ENCODE measurements at regions not wholly inside any gene's neighbourhood (a gene's known extent, or its start where the extent isn't known, plus 50 kb on each side); places are given as distances from the start of the nearest gene placed in this dataset.
"Not testable (repeated sequence)": the region's sequence is repeated elsewhere in the genome, so short reads cannot be mapped to it uniquely, and the experiment has no call there.

DNA sequence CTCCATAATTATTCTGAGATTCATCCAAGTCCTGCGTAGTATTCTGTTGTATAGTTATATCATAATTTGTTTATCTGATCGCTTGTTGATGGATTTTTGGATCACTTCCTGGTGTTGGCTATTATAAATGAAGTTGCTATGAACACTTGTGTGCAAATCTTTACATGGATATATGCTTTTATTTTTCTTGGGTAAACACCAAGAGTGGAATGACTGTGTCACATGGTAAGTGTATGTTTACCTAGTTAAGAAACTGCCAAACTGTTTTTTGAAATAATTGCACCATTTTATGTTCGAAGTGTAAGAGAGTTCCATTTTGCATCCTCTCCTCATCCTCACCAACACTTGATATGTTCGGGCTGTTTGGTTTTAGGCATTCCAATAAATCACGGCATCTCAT is 360.4 kb upstream of the FRG2C start:
- no peak for FAIRE-seq
- no peak for DNase-seq (ENCODE audit: low spot score in 2 of 2)

DNA sequence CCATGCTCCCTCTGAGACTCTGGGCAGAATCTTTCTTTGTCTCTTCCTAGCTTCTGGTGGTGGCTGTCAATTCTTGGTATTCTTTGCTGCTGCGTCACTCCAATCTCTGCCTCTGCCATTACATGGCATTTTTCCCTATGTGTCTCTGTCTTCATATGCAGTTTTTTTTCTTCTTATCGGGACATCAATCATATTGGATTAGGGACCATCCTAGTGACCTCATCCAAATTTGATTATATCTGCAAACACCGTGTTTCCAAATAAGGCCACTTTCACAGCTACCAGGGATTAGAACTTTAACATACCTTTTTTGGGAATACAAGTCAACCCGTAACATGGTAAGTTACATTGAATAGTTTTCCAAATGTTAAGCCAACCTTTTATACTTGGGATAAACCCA is 358.2 kb upstream of the FRG2C start:
- FAIRE-seq, result no peak
- DNase-seq (ENCODE audit: low spot score in 2 of 2), result no peak

GRCh38 chr3:75311306-75311705 is 352.8 kb upstream of the FRG2C start:
- DNase-seq (ENCODE audit: low spot score in 2 of 2); FAIRE-seq: not testable (repeated sequence)

DNA sequence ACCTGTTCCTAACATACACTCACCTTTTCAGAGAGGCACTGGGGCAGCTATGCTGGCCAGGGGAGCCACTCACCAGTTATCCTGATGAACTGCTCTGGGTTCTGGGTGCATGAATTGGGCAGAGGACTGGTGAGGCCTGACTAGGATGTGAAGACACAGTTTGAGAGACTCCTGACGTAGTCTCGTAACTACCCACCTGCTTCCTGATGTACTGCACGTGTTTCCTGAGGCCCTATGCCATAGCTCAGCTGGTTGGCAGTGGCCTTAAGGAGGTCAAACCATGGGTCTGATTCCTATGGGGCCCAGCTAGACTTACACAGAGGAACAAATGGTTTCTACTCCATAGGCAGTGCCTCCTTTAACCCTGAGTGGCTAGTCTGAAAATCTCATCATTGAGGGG is 351.7 kb upstream of the FRG2C start:
- DNase-seq (ENCODE audit: low spot score in 2 of 2); FAIRE-seq: not testable (repeated sequence)

GRCh38 chr3:75319776-75320175 is 344.4 kb upstream of the FRG2C start:
- FAIRE-seq, result not testable (repeated sequence)

GRCh38 chr3:75320369-75320768 is 343.8 kb upstream of the FRG2C start:
- DNase-seq (ENCODE audit: low spot score in 2 of 2) (no peak), FAIRE-seq (no peak)

More at GRCh38 chr3:75319776-75320175, 344.4 kb upstream of the FRG2C start:
- not testable (repeated sequence) for DNase-seq (ENCODE audit: low spot score in 2 of 2)

DNA sequence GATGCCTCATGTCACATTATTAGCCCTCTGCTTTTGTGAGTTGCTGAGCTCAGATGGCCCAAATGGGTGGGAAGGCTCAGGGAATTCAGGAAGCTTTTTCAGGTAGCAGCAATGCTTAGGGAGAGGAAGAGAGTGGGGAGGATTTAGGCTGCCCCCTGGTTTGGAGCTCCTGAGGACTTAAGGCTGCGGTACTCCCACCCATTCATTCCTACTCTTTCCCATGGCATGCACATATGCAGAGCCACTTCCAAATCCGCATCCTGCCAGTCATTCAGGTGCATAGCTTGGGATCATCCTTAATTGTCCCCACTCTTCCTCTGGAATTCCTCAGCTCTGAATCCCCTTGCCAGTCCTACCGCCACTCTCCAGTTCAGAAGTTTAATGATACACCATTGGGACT is 343.1 kb upstream of the FRG2C start:
- DNase-seq (ENCODE audit: low spot score in 2 of 2) (no peak), FAIRE-seq (no peak)

DNA sequence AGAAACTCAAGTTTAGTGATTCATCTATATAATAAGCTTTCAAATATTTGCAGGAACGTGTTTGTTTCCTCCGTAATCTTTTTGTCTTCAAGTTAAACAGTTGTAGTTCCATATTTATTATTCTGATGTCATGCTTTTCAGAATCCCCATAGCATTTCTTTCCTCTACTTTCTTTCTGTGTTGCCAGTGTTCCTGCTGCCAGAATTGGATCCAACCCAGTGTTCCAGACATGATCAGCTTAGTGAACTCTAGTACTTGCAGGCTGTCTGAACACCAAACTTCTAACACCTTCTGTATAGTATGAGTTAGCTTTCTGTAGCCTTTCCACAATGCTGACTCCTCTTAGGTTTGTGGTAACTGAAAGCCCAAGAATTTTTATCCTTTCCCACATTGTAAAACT is 340.2 kb upstream of the FRG2C start:
- DNase-seq (ENCODE audit: low spot score in 2 of 2); FAIRE-seq: not testable (repeated sequence)

GRCh38 chr3:75325716-75326115 is 338.4 kb upstream of the FRG2C start:
- no peak for DNase-seq (ENCODE audit: low spot score in 2 of 2)
- no peak for FAIRE-seq

- no peak for DNase-seq (ENCODE audit: low spot score in 2 of 2)
- FAIRE-seq, result no peak
These were observed 336.7 kb upstream of the FRG2C start for GRCh38 chr3:75327453-75327852.

DNA sequence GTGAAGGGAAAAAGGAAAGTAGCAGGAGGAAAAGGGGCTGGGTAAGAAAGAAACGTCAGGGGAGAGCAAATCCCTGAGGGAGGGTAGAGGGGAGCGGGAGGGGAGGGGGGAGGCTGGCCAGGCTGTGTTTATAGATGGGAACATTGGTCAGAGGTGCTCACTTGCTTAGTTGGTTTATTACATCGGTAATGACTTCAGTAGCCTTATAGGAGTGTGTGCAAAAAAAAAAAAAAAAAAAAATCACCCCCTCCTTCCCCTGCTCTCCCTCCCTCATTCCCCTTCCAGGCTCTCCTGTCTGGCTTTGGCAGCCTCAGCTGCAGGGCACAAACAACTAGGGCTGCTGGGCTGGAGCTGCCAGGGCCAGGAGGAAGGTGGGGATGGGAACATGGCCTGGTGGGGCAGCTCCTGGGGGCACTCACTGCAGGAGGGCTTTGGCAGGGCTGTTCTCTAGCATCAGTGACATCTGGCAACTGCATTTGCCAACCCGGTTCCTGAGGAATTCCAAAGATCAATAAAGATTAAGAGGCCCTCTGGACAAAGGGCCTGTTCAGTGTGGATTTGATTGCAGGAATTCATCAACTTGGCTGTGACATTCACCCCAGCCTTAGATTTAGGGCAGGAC is 334.5 kb upstream of the FRG2C start:
- DNase-seq (ENCODE audit: low spot score in 2 of 2) (no peak), FAIRE-seq (no peak)

DNA sequence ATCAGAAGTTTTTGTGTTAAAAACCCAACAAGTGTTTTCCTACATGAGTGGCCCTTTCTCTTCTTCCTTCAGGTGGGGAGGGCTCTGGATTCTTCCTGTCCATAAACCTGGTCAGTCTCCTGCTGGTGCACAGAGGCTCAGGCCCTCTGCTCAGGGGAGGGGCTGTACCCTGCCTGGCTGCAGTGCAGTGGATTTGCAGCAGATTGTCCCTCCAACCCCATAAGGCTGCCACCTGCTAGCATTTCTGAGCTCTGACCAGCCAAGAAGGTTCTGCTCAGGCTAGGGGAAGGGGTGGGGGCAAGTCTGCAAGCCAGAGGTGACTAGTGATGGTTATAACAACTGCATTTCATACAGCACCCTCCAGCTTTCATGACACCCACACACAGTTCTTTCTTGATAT is 333.7 kb upstream of the FRG2C start:
- not testable (repeated sequence) for DNase-seq (ENCODE audit: low spot score in 2 of 2); FAIRE-seq

GRCh38 chr3:75332090-75332489 is 332.0 kb upstream of the FRG2C start:
- DNase-seq (ENCODE audit: low spot score in 2 of 2); FAIRE-seq: not testable (repeated sequence)

- DNase-seq (ENCODE audit: low spot score in 2 of 2), result no peak
- FAIRE-seq, result no peak
These were observed 331.3 kb upstream of the FRG2C start for GRCh38 chr3:75332794-75333193.

DNA sequence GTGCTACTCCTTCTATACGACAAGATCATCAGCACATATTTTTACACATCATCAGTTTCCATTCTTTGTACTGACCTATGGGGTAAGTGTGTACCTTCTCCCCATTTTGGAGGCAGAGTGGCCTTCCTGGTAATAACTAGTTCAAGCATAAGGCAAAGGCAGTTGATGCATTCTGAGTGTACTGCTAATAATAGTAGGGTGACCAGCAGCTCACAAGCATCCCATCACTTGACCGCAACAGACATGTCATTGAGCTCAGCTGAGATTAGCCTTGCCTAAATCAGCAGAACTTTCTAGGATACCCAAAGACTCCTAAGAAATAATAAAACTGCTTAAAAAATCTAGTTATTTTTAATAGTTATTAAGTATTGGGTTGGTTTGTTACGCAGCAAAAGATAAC is 329.8 kb upstream of the FRG2C start:
- FAIRE-seq (no peak), DNase-seq (ENCODE audit: low spot score in 2 of 2) (no peak)

- FAIRE-seq (no peak), DNase-seq (ENCODE audit: low spot score in 2 of 2) (no peak)
These were observed 326.8 kb upstream of the FRG2C start for GRCh38 chr3:75337226-75337900.

GRCh38 chr3:75338342-75338741 is 325.8 kb upstream of the FRG2C start:
- DNase-seq (ENCODE audit: low spot score in 2 of 2), result no peak
- FAIRE-seq, result no peak

DNA sequence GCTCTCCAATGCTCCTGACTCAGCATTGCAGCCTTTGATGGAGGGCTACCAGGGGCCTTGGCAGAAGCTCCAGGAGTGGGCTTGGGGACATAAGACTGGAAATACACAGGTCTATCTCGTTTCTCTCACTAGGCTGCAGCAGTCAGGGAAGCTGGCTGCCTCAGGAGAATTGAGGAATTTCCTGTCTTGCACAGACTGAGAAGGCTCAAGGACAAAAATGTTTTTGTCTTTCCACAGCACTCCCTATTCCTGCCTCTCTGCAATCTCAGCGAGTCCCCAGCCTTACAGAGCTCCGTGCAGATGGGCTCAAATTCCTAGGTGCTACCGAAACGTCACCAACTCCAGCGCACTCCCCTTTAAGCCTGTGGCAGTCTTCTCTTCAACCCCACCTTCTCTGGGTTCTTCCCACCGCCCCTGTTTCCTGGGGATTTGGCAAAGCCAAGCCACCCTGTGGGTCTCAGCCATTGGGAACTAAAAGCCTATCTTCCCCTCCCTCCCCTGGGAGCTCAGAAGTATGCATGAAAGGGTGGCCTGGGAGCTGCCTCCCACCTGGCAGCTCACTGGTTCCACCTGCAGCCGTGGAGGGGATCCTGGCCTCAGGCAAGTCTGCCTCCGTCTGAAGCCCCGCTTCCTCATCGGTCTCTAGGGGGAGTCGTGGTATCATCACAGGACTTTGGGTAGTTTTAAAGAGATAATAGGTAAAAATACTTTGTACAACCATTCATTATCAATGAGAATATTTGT is 322.6 kb upstream of the FRG2C start:
- FAIRE-seq (no peak), DNase-seq (ENCODE audit: low spot score in 2 of 2) (no peak)

- no peak for FAIRE-seq
- DNase-seq (ENCODE audit: low spot score in 2 of 2), result no peak
These were observed 321.7 kb upstream of the FRG2C start for GRCh38 chr3:75342425-75342824.

DNA sequence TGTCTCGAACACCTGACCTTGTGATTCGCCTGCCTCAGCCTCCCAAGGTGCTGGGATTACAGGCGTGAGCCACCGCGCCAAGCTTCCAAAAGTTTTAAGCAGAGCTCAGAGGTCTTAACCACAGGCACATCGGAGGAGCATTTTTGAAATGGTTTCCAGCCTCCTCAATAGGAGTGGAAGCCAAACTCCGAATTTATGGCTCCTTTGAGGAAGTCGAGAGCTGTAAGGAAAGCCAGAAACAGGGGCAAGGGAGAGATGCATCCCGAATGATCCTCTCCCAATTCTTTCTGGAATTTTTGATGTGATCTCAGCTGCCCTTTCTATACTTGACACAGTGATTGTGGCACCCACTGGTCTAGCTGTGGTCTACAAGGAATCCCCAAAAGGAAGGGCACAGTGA is 313.6 kb upstream of the FRG2C start:
- FAIRE-seq; DNase-seq (ENCODE audit: low spot score in 2 of 2): not testable (repeated sequence)

DNA sequence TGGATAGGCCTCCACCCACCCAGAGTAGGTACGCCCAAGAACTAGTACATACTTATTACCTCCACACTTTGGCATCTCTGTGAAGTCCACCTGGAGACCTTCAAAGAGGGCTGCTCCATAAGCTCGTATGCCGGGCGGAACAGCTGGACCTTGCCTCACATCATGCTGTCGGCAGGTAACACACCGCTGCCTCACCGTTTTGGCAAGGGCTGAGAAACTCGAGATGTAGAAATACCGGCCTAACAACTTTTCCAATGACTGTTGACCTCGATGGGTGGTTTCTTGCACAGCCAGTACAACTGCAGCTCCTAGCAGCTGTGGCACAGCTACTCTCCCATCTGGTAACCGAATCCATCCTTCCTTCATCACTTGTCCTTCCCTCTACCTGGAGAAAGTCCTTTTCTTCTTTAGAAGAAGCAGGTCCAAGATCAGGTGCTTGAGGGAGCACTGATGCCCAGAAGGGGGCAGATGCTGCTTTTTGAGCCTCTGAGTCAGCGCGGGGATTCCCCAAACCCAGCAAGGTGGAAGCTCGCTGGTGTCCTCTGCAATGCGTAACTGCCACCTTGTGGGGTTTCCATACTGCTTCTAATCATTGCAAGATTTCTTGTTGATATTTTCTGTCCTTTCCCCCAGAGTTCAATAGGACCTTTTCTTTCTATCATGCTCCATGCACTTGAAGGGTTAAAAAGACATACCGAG is 301.9 kb upstream of the FRG2C start:
- not testable (repeated sequence) for FAIRE-seq; DNase-seq (ENCODE audit: low spot score in 2 of 2)

Data from frontal cortex (tissue), 3 donors.